ENCODE measurements at regions not wholly inside any gene's neighbourhood (a gene's known extent, or its start where the extent isn't known, plus 50 kb on each side); places are given as distances from the start of the nearest gene placed in this dataset.
"Not testable (repeated sequence)": the region's sequence is repeated elsewhere in the genome, so short reads cannot be mapped to it uniquely, and the experiment has no call there.

DNA sequence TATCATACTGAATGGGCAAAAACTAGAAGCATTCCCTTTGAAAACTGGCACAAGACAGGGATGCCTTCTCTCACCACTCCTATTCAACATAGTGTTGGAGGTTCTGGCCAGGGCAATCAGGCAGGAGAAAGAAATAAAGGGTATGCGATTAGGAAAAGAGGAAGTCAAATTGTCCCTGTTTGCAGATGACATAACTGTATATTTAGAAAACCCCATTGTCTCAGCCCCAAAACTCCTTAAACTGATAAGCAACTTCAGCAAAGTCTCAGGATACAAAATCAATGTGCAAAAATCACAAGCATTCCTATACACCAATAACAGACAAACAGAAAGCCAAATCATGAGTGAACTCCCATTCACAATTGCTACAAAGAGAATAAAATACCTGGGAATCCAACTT lies 52.5 kb upstream of the CCDC71L start:
- DNase-seq, result not testable (repeated sequence)

DNA sequence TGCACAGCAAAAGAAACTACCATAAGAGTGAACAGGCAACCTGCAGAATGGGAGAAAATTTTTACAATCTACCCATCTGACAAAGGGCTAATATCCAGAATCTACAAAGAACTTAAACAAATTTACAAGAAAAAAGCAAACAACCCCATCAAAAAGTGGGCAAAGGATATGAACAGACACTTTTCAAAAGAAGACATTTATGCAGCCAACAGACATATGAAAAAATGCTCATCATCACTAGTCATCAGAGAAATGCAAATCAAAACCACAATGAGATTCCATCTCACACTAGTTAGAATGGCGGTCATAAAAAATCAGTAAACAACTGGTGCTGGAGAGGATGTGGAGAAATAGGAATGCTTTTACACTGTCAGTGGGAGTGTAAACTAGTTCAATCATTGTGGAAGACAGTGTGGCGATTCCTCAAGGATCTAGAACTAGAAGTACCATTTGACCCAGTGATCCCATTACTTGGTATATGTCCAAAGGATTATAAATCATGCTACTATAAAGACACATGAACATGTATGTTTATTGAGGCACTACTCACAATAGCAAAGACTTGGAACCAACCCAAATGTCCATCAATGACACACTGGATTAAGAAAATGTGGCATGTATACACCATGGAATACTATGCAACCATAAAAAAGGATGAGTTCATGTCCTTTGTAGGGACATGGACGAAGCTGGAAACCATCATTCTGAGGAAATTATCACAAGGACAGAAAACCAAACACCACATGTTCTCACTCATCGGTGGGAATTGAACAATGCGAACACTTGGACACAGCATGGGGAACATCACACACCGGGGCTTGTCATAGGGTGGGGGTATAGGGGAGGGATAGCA lies 53.9 kb upstream of the CCDC71L start:
- not testable (repeated sequence) for DNase-seq

DNA sequence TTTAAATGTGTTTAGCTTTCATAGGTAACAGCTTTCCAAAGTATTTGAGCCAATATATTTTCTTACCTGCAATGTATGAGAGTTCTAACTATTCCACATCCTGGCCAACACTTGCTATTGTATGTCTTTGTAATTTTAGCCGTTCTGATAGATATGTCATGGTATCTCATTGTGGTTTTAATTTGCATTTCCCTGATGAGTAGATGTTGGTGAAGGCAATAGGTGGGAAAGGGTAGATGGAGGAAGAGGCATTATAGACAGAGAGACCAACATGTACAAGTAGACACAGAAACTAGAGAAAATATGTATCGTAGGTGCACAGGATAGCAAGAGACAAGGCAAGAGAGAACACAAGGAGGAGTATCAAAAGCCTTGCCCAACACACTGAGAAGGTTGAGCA lies 54.8 kb upstream of the CCDC71L start:
- DNase-seq, result no peak

DNA sequence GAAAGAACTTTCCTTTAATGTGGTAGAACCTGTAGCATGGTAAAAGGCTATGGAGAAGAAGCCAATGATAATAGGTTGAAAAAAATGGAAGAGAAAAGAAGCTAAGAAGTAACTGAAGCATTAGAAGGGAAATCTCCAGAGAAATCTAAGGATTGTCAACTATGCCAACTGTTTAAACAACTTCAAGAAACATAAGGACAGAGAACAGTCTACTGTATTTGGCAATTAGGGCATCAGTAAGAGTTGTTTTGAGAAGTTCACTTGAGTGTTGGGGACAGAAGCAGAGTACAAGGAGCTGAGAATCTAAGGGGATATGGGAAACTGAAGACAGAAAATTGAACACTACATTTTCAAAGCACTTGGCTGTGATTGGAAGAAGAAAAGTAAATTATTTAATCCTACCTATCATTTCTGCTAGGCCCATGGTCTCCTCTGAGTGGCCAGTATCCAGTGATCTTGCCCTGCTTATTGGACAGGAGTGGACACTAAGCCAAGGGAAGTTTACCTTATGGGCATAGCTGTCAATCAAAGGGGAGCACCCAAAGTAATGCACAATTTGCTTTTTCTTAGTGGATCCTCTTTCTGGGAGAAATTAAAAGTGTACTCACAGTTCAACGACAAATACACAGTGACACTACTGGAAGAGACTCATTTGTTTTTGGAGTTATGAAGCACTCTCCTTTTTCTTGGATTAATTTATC lies 56.4 kb upstream of the CCDC71L start:
- DNase-seq, result no peak

DNA sequence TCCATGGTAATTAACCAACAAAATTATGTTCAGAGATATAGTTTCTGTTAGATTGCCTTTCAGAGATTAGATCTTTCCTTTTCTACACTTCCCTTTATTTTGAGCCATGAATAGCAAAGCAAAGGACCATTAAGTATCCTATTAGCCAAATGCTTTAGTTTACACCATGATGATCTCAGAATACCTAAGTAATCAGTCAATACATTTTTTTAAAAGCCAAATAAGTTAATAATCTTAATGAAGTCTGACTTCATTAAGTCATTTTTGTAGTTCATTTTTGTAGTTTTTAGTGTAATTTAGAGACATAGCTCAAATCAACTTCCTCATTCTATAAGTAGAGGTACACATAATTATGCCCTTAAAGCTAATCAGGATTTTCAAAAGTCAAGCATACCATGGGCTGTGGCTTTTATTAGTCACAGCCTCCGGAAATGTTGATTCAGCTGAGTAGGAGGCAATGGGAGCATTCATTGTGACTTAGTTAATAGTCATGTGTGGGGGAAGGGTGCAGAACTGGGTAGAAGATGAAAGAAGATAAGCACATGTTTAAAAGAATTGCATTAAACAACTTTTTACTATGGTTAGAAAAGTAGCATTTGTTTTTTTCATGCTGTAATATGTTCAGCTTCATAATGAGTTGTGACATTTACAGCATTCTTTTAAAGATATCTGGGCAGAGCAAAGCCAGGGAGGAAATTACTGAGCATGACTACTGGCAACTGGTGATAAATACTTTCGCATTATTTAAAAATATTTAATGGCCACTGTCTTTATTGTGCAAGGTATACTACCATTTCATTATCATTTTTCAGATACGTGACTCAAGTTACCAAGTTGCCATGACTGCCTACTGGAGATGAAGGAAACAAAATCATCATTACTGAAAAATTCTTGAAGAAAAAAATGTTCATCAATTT lies 57.3 kb upstream of the CCDC71L start:
- DNase-seq, result peak; percentile 87

DNA sequence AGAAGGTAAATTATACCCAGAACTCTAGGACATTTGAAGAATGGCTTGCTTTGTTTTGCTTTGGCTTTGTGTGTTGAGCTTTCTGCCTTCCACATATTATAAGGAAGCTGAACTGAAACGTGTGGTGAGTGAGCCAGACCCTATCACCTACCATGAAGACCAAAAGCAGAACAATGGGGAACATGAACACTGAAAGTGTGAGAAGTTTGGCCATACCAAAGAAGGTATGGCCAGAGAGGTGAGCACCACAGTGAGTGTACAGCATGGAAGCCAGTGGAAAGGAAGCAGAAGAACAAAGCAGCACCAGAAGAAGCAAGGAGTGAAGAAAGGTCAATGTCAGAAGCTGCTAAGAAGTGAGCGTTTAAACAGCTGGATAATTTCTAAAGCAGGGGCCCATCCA lies 59.7 kb upstream of the CCDC71L start:
- DNase-seq, result no peak

DNA sequence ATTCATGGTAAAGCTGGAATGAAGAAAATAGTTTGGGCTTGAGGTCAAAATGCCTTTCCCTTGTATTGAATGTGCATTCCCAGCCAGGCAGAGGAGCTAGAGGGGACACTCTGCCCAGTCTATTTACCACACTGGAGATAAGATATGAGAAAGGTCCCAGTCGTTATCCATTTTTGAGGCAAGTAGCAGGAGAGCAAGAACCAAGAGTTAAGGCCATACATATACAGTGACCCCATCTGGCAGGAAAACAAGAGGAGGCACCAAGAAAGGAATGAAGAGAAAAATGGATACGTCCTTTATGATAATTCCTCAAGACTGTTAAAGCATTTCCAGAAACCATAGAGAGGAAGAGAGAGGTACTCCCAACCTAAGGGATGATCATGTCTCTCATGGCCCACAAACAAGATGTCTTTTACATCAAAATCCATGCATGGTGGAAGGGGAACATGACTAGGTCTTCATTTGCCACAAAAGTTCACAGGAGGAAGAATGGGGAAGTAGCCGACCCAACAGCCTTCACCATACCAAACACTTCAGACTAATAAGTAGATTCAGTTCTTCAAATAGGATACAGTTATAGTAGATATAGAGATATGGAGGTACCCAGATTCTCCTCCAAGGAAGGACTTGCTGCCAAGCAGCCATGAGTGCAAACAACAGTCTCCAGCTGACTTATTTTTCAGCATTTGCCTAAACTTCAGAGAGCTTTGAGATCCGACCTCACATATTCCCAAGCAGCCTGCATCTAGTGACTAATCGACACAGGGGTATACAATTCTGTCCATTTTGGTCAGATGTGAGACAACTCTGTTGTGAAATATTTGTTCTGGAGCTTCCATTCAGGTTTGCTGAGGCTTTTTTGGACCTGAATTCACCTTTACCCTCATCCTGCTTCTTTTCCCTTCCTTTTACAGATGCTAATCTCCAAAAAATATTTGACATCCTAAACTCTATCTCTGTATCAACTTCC lies 61.1 kb upstream of the CCDC71L start:
- DNase-seq, result no peak

DNA sequence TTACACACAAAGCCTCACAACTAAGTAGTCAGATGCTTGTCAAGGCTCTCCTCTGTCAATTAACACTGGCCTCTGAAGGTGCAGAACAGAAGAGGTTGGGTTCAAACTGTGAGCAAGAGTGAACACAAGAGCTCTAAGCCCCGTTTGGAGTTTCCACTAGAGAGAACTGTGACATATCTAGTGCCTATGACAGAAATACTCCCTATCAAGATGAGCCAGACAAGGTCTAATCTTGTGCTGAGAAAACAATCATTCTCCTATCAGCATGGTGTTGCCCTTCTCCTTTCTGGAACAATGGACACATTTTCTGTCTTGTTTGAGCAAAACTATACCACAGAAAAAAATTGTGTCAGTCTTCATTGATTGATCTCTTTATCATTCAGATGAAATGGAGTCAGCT lies 62.4 kb upstream of the CCDC71L start:
- no peak for DNase-seq

DNA sequence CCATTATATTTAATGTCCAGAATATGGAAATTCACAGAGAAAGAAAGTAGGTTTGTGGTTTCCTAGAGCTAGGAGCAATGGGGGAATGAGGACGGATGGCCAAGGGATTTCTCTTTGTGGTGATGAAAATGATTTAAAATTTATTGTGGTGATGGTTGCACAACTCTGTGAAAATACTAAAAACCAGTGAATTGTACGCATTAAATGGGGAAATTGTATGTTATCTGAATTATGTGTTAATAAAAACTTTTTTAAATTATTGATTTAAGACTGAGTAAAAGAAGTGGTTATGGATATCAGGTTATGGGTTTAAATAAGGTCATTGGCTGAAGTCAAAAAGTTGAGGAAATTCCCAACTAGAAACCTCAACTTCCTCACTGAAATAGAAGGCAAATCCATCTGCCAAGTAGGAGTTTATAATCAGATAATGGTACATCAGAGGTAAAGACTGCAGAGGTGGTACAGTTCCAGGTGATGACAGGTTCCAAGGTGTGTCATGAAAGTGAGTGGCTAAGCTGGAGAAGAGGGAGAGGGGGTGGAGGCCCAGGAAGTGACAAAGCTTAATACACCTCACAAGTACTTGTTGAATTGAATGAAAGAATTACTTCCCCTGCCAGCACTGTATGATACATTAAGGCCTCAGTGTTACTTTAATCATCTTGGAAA lies 68.9 kb upstream of the CCDC71L start:
- DNase-seq, result no peak

DNA sequence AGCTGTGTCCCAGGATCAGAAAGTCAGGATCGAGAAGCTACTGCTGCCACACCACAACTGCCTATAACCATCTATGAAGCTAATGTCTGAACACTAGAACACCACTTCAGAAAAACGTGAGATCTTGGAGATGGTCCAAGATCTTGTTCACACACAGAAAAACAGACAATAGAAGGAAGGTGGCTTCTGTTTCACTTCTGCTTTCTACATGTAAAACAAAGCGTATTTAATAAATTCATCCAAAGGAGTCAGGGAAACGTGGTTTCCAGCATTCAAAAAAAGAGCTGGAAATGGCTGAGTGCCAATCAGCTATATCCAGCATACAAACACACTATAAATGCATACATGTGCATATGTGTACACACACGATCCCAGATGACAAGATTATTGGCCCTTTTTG lies 70.2 kb upstream of the CCDC71L start:
- DNase-seq, result no peak

DNA sequence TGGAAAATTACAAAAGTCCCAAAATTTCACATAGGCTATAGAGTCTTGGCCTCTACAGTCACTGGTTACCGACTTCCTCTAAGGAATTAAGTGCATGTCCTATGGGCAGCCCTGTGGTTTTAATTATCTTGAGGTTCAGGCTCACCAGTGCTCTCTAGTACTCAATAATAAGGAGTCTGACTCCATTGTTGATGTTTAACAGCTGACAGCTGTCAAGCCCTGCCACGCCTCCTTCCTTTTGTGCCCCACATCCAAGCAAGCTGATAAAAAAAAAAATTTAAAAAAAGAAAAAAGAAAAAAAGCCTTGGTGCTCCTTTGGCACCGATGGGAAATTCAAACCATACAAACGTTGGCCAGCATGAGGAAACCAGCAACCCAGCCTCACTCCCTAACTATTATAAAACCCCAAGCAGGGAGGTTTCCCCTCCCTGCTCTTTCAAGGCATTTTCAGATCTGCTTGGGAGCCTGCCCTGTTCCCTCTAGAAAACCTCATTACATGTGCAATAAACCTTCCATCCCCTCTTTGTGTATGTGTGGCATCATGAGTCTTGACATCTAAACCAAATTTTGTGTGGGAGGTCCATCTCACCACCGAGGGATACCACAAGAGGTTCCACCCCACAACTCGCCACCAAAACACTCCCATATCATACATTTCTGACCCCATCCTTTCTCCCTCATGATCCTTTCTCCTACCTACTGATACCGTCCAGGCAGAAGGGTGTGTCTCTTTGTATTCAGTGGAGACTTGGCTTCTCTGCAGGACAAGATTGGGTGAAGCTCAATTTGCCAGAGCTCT lies 70.9 kb upstream of the CCDC71L start:
- no peak for DNase-seq

DNA sequence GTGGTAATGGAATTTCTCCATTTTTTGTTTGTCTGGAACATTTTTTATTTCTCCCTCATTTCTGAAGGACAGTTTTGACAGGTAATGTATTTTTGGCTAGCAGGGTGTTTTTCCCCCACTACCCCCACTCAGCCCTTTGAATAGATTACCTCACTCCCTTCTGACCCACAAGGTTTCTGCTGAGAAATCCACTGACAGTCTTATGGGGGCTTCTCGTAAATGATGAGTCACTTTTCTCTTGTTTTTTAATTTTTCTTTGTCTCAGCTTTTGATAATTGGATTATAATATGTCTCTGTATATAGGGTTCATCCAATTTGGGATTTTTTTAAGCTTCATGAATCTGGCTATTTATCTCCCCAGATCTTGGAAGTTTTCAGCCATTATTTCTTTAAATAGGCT lies 74.7 kb upstream of the CCDC71L start:
- DNase-seq, result no peak

DNA sequence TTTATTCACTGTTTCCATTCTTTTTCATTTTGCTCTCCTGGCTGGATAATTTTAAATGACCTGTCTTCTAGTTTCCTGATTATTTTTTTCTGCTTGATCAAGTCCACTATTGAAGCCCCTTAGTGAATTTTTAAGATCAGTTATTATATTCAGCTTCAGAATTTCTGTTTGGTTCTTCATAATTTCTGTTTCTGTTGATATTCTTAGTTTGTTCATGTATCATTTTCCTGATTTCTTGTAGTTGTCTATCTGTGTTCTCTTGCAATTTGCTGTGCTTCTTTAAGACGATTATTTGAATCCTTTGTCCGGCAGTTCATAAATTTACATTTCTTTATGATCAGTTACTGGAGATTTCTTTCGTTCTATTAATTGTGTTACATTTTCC lies 75.2 kb upstream of the CCDC71L start:
- no peak for DNase-seq

DNA sequence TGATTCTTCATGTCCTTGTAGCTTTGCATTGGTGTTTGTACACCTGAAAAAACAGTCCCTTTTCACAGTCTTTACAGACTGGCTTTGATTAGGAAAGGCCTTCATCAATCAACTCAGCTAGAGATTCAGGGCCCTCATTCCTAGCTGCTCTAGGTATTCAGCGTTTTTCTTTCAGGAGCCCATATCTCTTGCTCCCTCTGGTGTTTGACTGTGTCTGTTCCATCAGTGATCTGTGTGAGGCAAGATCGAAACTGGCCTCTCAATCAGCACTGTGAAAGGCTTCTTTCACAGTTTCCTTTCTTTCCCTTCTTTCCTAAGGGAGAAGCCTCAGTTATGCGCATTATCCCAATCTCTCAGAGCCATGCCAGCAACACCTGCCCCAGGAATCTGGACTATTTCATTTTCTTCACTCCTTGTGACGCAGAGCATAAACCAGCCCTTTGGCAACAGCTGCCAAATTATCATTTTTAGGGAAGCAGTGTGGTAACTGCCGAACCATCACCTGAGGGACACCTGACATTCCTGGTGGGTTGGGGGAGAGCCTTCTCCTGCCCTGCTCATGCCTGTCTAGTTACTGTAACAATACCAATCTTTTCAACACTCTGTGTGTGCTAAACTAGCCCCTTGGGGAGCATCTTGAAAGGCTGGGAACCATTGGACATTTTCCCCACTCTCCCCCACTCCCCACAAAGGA lies 75.7 kb upstream of the CCDC71L start:
- peak; percentile 42 for DNase-seq

DNA sequence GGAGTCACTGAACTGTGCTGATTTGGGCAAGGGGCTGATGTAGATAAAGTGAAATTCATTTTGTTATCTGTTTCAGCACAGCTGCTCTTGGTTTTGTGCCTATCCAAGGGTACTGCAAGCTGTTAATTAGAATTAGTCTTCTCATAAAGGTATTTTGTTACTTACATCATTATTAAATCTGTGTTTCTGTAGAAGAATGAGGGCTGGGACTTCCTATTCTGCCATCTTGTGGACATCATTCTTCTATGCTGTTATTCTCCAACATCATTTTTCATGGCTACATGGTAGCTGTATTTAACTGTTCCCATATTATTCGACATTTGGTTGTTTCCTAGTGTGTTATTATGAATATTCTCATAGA lies 76.2 kb upstream of the CCDC71L start:
- no peak for DNase-seq

DNA sequence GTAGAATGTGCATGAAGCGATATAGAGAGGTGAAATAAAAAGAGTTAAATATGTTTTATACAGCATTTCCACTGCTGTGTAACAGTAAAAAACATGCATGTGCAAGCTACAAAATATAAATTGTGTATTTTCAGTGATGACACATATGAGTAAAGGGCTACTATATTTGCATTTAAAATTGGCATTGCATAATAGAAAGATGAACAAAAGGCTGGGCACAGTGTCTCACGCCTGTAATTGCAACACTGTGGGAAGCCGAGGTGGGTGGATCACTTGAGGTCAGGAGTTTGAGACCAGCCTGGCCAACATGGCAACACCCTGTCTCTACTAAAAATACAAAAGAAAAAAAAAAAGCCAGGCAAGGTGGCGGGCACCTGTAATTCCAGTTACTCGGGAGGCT lies 79.8 kb upstream of the CCDC71L start:
- DNase-seq, result no peak

DNA sequence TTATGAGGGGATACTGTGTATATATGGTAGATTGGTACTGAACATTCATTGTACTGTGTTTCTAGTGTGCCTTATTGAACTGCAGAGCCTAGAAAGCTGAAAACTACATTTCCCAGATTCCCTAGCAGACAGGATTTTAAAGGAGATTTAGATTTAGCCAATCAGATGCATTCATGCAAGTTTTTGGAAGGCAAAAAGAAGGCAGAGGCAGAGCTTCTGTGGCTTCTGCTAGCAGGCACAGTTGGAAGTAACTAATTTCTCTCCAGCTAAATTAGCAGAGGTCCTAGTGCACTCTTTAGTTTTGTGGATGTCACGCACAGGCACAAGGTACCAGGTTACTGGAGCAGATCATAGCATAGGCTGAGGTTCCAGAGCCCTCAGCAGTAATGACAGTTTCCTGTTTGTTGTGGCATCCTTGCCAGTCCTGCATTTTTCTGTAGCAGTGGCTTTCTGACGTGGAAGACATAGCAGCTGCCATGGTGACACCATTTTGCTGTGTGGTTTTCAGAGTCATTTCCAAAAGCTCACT lies 83.7 kb upstream of the CCDC71L start:
- DNase-seq, result no peak

DNA sequence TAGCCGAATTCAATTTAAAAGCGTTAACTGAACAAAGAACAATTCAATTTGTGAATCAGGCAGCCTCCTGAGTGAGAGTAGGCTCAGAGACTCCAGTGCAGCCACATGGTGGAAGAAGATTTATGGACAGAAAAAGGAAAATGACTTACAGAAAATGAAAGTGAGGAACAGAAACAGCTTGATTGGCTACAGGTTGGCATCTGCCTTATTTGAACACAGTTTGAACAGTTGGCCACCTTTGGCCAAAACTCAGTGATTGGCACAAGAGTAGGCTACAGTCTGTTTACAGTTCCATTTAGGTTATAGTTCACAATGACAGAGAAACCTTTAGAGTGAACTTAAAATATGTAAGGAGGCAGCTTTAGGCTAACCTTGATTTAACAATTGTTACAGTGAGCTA lies 86.3 kb upstream of the CCDC71L start:
- DNase-seq, result not testable (repeated sequence)

DNA sequence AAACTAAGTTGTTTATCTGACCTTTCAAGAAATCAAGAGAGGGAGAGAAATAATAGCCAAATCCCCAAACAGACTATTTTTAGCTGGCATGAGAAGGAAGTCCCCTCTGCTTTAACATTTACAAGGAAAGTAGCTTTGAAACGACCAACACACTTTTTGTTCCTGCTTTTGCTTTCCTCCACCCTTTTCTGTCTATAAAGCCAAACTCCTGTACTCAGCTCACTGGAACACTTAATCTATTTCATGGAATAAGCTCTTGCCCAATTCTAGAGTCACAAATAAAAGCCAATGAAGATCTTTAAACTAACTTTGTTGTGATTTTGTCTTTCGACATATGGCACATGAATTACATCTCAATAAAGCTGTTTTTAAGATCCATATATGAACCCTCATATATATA lies 86.8 kb upstream of the CCDC71L start:
- no peak for DNase-seq

DNA sequence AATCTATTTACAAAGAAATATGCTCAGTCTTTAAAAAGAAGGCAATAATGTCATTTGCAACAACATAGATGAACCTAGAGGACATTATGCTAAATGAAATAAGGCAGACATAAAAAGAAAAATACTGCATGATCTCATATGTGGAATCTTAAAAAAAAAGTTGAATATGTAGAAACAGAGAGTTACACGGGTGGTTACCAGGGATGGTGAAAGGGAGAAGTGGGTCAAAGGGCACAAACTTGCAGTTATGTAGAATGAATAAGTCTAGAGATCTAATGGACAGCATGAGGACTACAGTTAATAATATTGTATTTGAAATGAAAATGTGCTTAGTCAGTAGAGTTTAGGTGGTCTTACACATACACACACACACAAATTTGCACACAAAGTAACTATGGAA lies 88.2 kb upstream of the CCDC71L start:
- no peak for DNase-seq

Measured in stimulated activated CD4-positive, alpha-beta T cell treated with anti-CD3 and anti-CD28 coated beads, Interleukin-15, amount 100 ng/mL, for 24 hours (primary cell).